NOMO-1 (cell line): ENCODE measurements at regions not wholly inside any gene's neighbourhood (a gene's known extent, or its start where the extent isn't known, plus 50 kb on each side); places are given as distances from the start of the nearest gene placed in this dataset.

ENCODE experiments used
- DNase-seq, 2 experiments: peaks; one replicate each; lab custom pipeline; 2025; ENCODE audit not compliant: unreplicated experiment in 2 of 2; lab: John Stamatoyannopoulos, UW

DNA sequence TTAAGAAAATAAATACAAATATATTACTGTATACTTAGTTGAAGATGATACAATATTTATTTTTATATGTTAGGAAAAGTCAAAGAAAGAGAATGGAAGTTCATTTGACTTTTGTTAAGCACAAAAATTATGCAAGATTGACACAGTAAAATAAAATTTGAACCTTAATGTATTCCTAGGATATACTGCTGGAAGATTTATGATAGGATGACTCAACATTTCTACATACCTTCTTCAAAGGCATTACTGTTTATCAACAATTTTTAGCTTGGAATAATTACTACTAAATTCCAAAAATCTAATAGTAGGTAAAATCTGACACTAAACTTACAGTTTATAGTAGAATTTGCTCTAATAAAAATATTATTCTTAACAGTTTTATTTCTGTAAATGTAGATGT lies 257.3 kb upstream of the ADAMTS5 start:
- DNase-seq: no peak

GRCh38 chr21:27221077-27221476 lies 254.2 kb upstream of the ADAMTS5 start:
- DNase-seq: no peak

DNA sequence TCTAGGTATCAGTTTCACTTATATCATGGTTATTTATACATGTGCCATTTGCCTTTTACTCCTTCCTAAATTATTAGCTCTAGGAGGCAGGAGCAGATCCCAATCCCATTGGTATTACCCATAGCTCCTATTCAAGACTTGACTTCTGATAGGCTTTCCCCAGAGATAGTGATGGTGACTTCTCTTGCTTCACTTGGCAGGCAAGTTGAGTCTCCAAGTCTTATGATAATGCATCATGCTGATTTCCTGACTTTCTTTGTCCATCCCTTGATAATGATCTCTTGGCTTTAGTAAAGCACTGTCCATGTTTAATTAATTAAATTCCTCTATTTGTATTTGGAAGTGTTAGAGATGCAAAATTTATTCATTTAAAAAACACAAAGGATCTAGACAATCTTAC lies 253.5 kb upstream of the ADAMTS5 start:
- DNase-seq: no peak

DNA sequence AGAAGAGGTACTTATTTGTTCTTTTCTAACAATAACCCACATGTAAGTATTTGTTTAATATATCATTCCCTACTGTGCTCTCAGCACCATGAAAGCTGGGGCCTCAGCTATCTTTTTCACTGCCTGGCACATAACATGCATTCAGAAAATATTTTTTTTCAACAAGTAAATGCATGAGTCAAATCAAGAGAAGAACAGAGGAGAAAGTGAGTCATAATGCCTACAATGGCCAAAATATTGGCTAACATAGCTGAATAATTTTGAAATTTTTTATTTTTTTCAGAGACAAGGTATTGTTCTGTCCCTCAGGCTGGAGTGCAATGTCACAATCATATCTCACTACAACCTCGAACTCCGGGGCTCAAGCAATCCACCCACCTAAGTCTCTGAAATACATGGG lies 252.2 kb upstream of the ADAMTS5 start:
- DNase-seq: no peak

DNA sequence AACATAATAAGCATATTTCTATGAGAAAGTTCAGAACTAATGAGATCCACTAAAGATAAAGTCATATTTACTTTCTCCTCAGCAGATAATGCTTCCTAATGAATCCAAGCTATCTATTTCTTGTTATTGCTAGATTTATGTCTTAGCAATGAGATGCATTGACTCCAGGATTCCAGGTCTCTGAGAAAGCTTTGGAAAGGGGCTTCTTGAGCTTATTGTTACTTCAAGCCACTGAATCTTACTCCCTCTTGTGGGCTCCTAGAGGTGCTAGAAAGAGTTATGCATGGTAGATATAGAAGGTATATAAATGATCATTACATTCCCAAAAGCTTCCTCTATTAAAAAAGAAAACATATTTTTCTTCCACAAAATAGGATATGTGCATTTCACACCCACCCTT lies 246.4 kb upstream of the ADAMTS5 start:
- no peak for DNase-seq

GRCh38 chr21:27212441-27212840 lies 245.6 kb upstream of the ADAMTS5 start:
- no peak for DNase-seq

DNA sequence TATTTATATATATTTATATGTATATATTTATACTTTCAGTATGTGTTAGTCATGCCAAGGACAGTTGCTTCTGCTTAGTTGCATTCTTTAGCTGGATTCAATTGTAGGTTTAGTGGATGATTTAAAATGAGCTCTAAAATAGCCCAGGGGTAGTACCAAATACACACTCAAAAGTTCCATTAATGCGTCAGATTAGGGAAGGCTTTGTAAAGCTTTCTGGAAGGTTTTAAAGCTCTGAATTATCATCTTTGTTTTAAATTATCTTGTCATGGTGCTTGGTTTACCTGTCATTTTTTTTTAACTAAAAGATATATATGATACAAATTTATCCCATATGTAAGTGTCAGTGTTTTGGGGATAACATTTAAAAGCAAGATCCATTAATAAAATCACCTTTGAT lies 242.7 kb upstream of the ADAMTS5 start:
- DNase-seq: no peak

DNA sequence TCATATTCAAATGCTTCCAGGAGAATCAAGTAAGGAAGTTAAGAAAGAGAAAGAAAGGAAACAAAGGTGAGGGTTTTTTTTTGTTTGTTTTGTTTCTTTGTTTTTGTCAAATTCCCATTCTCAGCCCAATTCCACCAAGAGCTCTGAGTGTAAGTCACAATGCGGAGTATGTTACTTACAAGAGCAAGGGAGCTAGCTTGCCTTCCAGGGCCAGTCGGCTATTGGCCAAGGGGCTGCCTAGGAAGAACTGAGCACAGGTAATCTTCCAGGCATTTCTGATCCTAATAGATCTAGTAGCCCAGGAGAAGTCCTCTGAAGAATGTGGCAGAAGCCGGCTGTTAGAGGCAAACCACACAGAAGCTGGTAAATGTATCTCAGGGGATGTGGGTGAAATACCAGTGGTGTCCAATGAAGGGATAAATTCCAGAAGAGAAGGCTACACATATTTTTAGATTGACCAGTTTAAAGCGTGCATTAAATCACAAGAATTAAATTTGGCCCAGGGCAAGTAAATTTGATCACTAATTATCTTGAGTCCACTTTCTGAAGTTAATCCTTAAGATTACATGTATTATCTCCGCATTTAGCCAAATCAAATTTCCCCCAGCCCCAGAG lies 239.6 kb upstream of the ADAMTS5 start:
- no peak for DNase-seq

DNA sequence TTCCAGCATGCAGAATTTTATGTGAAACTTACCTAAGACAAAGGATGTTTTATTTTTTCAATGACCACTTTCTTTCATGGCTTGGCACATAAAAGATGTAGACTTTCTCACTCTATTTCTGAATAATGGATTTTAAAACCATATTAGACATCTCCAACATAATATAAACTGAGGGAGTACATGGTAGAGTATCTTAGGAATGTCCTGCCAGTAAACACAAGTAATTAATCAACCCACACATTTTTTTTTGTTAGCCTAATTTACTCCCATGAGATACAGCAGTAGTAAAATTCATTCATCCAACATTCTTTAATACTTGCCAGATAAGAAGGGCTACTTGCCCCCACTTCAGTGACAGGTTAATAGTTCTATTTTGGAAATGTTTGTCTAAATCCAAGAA lies 235.4 kb upstream of the ADAMTS5 start:
- no peak for DNase-seq

DNA sequence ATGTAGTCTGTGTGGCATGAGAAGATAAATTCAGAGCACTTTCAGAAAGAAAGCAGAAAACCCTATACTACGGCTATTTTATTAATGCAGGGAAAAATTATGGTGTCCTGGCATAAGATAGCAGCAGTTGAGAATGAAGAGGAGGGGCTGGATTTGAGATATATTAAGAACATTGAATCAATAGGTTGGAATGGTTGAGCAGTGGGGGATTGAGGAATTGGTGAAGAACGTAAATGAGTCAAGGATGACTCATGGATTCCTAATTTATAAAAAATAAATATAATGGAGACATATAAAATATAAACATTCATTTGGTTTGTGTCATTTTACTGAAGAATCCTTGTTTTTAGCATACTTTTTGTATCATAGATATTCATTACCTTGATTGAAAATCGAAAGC lies 234.3 kb upstream of the ADAMTS5 start:
- DNase-seq: no peak

DNA sequence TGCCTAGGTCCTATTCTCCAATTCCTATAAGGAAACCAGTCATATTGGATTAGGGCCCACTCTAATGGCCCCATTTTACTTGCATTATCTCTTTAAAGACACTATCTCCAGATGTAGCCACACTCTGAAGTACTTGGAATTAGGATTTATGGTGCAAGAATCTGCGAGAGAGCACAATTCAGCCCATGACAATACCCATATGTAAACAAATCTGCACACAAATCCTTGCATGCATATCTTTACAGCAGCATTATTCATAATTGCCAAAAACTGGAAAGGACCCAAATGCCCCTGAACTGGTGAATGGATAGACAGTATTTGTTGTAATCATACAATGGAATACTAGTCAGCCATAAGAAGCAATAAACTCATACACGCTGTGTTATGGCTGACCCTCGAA lies 229.8 kb upstream of the ADAMTS5 start:
- DNase-seq: no peak

DNA sequence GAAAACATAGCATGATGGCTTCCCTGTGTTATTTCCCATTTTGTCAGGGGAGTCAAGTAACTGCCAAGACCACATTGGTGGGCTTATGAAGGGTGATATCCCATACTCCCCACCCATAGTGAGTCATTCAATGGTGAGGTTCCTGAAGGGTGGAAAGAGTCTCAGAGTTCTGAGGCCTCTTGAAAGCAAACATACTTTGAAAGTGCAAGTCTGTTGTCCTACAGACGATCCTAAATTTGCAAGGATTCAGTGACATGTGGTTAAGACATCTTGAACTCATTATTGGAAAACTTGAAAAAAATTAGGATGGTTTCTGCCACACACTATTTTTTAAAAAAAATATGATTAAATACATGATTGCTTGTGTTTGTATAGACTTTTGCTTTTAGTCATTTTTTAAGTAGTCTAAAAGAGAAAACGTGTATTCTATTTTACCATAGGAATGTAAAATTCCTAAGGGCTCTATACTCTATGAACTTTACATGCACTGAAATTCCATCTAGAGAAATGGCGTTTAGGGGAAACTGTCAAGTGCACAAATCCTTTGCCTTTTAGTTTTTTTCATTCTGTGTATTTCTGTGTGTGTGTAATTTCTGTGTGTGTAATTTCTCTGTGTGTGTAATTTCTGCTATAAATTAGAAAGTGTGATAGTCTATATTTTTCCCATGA lies 225.5 kb upstream of the ADAMTS5 start:
- DNase-seq: no peak

DNA sequence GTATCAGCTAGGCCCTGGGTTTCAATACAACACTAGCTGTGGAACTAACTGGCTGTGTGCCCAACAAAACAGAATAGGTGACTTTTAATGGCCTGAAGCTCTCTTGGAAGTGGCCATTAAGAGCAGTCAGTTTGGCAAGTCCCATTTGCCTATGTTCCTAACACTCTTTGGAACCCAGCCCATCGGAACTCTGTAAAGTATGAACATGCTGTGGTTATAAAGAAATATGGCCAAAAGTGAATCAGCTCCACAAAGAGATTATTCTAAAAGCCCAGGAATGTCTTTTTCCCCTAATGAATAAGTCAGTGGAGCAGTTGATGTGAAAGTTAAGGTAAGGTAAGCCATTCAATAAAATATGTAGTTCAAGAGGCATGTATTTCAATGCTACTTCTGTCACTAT lies 223.7 kb upstream of the ADAMTS5 start:
- no peak for DNase-seq

GRCh38 chr21:27189870-27190269 lies 223.0 kb upstream of the ADAMTS5 start:
- no peak for DNase-seq

- DNase-seq: no peak
These were observed 206.2 kb upstream of the ADAMTS5 start for GRCh38 chr21:27173053-27173452.

GRCh38 chr21:27171707-27172106 lies 204.8 kb upstream of the ADAMTS5 start:
- DNase-seq: no peak

- no peak for DNase-seq
These were observed 201.2 kb upstream of the ADAMTS5 start for GRCh38 chr21:27168084-27168483.

DNA sequence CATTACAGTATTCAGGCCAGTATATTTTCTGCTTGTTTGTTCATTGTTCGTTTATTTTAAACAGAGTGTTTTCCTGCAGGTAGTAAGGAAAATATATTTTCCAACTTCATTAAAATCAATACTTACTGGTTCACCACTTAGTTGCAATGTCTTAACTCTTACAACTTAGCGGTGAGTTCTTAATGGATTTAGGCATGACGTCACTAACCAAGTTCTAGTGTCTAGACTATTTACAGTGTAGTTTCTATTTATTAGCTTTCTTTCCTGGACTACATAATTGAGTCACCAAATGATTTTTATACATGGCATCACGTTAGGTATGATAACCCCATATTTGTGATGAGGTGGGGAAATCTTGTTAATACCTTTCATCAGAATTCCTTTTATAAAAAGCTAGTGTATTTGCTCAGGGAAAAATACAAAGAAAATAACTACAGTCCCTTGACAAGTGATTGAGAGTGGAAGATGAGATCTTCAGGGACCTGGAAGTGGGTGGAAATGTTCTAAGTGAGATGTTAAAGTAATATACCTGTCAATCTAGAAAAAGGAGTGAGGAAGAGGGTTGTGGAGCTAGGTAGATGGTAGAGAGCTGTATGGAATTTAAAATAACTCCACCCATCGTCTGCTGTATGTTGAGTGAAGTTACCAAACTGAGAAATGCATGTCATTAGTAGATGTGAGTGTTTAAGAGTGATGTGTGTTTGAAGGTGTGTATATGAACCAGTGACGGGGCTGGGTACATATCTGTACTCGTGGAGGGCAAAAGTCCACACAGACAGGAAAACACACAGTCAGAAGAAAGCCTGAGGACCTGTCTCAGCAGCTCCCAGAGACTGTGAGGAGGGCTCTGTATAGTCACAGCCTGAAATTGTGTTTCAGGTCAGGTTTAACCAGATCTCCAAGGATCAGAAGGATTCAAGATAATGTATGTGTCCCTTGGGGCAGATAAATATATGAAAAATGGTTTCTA lies 197.6 kb upstream of the ADAMTS5 start:
- DNase-seq: no peak

GRCh38 chr21:27158967-27159366 lies 192.1 kb upstream of the ADAMTS5 start:
- no peak for DNase-seq

DNA sequence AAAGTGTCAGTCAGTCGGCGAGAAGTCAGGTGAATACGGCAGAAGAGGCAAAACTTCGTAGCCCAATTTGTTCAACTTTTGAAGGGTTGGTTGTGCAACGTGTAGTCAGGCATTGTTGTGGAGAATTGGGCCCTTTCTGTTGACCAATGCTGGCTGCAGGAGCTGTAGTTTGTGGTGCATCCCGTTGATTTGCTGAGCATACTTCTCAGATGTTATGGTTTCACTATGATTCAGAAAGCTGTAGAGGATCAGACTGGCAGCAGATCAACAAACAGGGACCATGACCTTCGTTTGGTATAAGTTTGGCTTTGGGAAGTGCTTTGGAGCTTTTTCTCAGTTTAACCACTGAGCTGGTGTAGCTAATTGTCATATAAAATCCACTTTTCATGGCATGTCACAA lies 190.2 kb upstream of the ADAMTS5 start:
- no peak for DNase-seq

GRCh38 chr21:27156666-27157065 lies 189.8 kb upstream of the ADAMTS5 start:
- no peak for DNase-seq

- no peak for DNase-seq
These were observed 188.2 kb upstream of the ADAMTS5 start for GRCh38 chr21:27155130-27155500.
